GM18861 (cell line): ENCODE measurements at regions not wholly inside any gene's neighbourhood (a gene's known extent, or its start where the extent isn't known, plus 50 kb on each side); places are given as distances from the start of the nearest gene placed in this dataset.
"Not testable (repeated sequence)": the region's sequence is repeated elsewhere in the genome, so short reads cannot be mapped to it uniquely, and the experiment has no call there.

Experiments
- ATAC-seq: cut with Tn5 transposase; IDR thresholded peaks from one replicate; pipeline ENCODE4 v1.9.1; 2021; ENCODE audit not compliant: unreplicated experiment

DNA sequence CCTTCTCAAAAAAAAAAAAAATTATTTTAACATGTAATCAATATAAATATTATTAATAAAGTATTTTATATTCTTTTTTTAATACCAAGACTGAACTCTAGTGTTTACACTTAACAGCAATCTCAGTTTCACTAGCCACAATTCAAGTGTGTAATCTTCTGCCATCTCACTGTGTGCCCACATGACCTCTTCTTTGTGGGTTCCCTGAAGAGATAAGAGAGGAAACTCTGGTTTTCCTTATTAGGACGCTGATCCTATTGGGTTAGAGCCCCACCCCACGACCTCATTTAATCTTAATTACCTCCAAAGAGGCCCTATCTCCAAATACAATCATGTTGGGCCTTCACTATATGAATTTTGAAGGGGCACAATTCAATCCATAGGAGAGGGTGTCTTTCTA, 177.6 kb downstream of the STK31 start:
- no peak for ATAC-seq

DNA sequence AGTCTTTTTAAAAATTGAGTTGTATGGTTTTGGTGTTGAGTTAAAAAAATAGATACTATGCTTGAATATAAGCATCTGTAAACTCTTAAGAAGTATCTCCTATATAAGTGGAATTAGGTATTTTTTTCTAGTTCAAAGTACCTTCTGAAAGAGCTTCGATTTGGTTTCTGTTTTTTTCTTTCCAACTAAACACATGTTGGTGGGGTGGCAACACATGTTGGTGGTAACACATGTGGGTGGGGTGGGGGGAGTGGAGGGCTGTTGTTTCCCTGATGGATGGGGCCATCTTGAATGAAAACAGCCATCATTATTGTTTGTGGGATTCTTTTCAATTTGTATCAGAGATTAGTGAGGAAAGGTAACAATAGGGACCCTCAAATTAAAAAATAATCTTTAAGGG, 178.9 kb downstream of the STK31 start:
- ATAC-seq = no peak

DNA sequence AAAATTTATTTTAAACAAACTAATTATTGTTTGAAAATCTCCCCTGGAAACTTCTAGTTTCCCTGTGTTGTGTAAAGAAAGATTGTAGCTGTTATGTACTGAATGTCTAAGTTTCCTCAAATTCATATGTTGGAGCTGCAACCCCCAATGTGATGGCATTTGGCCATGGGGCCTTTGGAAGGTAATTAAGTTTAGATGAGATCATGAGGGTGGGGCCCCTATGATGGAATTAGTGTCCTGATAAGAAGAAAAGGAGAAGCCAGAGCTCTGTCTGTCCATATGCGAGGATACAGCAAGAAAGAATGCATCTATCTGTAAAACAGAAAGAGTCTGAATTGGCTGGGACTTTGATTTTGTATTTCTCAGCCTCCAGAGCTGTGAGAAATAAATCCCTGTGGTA, 179.5 kb downstream of the STK31 start:
- no peak for ATAC-seq

DNA sequence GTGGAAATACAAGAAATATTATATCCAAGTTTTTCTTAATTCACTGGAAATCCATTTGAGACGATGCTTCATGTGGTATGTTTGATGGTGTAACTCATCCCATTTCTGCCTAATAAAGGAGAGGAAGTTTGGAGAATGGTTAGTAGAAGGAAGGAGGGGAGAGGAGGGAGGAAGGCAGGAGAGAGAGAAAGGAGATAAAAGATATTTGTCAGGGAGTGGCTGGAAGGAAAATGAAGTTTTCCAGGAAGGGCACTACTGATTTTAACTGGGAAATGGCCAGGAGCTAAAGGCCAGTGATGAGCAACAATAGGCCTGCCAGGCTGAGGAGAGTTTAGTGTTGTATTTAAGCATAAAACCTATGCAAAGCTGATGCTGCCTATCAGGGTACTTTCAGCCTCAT, 182.0 kb downstream of the STK31 start:
- ATAC-seq = no peak

DNA sequence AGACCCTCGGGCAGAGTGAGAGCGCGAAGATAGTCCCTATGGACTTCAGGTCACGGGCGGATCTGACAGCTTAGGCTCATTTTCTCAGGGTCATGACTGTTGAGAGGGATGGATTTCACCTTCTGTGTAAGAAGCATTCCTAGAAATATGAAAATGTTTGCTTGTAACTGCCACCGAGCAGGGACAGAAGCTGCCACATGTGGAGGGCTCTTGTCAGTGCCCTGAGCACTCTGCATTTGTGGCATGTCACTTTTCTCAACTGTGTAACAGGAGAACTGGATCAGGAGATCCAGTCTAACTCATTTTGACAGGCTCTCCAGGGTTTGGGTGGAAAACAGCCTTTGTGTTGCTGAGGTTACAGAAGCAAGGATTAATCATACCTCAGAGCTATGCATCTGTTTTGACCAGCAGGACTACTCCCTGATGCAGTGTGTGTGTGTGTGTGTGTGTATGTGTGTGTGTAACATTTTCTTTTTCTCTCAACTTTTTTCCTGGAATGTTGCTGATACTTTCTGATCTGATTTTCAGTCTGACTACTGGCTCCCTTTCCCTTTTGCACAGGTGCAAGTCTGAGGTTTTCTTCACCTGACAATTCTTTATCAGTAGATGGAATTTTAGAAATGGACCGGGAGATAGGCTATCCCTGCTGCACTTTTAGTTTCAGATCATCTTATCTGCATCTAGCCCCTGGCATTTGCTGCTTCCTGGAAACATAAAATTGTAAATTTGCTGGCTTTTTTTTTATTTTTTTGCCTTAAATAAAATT, 183.3 kb downstream of the STK31 start:
- ATAC-seq = no peak

DNA sequence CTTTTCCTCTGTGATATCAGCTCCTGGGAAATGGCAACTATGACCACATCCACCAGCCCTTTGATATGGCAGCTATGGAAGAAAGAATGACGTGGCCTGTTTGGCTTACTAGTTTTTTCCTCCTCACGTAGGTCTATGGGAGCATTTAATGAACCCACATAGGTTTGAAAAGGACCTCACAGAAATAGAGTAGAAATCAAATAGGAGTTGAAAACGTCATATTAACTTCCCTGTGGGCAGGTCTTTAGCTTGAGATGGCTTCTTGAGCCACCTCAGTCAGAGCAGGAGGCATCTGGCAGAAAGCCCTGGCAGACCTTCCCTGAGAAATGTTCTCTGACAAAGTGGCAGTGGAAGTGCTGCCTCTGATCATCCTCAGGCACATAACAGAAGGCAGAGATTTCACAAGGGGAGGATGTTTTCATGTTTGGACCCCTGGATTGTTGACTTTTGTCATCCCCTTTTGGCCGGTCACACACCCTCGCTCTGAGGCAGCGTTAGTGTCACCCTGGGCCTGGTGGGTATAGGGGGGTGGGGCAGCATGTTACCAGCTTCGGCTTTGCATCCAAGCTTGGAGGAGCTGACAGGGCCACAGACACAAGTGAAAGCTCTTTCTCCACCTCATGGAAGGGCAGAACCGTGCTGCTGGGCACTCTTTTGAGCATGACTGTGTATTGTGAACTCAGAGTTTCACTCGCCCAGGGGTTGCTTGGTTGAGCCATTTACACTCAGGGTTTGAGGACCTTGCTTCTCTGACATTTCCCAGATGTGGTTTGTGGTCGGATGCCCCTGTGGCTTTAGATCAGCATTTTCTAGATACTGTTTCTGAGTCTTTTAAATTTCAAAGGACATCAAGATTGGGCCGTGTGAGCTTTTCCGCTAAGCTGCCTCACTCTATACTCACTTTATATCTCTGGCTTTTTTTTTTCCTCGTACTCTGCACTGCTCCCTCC, 184.2 kb downstream of the STK31 start:
- ATAC-seq = peak; percentile 59

DNA sequence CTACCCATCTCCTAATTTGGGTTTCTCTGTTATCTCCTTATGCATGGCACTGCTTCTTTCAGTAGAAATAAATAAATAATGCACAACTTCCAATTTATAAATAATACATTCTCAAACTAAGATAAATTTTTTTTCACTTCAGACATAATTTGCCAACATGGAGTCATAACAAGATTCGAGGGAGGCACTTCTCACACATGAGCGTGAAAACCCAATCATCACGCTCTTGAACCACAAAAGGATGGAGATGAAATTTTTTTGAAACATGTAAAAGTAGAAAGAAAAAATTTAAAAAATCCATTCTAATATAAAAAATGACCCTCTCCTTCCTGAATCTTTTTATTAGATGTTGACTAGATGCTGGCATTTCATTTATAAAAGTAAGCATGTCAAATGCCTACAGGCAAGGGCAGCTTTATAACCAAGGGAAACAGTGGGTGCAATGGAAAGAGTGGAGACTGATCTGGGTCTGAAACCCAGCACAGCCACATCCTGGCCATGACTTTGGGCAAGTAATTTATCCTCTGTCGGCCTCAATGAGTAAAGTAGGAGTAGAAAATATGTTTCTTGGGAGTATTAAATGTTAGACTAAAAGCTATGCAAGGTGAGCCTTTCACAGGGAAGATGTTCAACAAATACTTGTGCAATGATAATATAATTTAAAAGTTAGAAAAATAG, 185.0 kb downstream of the STK31 start:
- ATAC-seq = no peak

DNA sequence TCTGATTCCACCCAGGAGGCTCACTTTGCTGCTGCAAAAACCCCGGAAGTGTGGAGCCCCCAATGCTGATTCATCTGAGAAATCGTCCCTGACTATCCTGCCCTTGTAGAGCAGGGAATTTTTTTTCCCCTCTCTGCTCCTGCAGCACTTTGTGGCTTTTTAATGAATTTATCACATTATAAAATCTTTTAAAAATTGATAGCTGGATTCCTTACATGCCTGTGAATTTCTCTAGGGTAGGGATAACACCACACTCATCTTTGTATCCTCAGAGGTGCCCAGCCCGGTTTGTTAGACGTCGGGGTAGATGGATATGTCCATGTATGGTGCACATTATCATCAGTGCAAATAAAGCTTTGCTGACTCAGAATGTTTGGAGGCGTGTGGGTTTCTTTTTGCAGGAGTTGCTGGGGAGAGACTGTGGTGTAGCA, 185.7 kb downstream of the STK31 start:
- no peak for ATAC-seq

DNA sequence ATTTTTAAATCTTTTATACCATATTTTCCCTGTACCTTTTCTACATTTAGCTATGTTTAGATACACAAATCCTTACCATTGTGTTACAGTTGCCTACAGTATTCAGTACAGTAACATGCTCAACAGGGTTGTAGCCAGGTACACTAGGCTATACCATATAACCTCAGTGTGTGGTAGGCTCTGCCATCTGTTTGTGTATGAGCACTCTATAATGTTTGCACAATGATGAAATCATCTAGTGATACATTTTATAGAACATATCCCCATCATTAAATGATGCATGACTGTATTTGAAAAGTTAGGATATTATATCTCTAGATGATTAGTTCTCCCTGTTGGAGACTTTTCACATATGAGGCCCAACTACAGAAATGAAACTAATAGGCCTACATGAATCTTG, 188.6 kb downstream of the STK31 start:
- no peak for ATAC-seq

DNA sequence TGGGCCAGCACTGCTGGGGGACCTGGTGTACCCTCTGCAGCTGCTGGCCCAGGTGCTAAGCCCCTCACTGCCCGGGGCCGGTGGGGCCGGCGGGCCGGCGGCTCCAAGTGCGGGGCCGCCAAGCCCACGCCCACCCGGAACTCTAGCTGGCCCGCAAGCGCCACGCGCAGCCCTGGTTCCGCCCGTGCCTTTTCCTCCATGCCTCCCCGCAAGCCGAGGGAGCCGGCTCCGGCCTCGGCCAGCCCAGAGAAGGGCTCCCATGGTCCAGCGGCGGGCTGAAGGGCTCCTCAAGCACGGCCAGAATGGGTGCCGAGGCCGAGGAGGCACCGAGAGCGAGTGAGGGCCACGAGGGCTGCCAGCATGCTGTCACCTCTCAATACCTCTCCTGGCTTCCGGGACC, 194.9 kb downstream of the STK31 start:
- not testable (repeated sequence) for ATAC-seq

DNA sequence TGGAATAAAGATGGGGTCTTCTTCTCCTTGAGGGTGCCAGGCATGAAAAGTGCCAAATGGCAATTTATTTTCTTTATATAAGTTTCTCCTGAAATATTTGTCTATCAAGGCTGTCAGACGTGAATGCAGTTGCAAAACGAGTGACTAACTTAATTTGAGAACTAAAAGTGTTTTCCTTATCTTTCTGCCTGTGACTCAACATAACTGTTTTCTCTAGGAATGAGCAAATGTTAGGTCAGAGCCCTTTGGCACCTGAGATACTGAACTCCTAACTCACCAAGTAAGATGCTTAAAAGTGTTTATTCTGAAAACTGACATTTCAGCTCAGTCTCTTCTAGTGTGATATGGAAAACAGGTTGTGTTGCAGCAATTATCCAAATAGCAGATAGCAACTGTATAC, 197.0 kb downstream of the STK31 start:
- ATAC-seq = no peak

DNA sequence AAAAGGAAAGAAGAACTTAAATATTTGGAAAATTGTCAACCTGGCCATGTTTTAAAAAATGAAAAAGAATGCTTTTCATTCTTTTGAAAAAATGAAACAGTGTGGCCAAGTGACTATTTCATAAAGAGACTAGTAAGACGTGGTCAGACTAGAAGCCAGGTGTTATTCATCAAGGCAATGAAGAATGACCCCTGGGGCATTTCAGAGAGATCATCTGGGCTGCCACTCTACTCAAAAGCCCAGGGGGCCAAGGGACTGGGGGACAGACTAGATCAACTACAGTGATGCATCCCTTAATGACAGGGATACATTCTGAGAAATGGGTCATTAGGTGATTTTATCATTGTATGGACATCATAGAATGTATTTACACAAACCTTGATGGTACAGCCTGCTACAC, 199.4 kb downstream of the STK31 start:
- ATAC-seq = no peak

DNA sequence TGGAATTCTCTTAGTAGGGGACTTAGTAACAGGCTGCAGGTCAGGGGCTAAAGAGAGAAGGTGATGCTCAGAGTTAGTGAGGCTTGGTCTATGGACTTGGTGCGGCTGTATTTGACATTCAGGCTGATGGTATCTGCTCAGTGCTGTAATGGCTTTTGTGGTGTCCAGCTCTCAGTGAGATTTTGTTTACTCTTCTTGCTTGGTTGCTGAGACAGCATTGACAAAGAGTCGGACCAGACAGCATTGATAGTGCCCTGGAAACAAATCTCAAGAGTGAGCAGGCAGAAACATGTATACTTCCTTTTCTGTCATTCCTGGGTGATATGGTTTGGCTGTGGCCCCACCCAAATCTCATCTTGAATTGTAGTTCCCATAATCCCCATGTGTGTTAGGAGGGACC, 202.0 kb downstream of the STK31 start:
- ATAC-seq = no peak

DNA sequence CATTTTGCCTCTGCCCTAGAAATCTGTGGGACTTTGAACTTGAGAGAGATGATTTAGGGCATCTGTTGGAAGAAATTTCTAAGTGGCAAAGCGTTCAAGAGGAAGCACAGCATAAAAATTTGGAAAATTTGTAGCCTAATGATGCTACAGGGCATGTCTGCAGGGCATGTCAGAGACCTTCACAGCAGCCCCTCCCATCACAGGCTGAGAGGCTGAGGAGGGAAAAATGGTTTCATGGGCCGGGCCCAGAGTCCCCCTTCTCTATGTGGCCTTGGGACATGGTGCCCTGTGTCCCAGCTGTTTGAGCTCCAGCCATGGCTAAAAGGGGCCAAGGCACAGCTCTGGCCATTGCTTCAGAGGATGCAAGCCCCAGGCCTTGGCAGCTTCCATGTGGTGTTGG, 203.0 kb downstream of the STK31 start:
- ATAC-seq = no peak

DNA sequence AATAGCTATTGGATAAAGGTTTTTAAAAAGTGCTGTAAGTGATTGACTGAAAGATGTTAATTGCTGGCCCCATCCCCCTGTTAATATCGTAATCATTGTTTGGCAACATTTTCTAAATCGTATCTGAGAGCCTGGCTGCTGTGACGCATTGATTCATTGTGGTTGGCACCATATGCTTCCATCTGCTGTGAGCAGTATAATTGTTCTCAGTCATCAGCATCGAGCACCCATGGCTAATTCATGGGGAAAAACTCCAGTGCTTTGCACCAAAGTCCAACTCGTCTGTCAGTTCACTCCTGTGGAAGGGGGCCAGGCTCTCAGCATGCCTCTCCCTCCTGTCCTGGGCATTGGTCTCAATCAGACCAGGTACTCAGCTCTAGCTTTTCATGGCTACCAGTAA, 205.2 kb downstream of the STK31 start:
- ATAC-seq = no peak

DNA sequence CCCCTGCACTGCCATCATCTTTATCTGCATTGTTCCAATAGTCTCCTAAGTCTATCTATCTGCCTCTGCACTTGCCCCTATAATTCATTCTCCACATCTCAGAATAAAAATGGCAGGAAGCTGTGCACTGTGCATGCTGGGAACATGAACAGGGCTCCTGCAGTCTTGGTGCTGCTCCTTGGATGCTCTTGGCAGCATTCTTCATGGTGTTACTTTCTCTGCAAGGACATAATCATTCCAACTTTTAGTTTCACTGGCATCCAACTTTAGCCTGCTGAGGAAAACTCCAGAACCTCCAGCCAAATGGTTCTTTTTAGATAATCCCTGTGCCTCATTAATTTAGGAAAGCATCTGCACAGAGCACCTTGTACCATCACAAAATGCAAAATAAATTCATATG, 208.3 kb downstream of the STK31 start:
- no peak for ATAC-seq

DNA sequence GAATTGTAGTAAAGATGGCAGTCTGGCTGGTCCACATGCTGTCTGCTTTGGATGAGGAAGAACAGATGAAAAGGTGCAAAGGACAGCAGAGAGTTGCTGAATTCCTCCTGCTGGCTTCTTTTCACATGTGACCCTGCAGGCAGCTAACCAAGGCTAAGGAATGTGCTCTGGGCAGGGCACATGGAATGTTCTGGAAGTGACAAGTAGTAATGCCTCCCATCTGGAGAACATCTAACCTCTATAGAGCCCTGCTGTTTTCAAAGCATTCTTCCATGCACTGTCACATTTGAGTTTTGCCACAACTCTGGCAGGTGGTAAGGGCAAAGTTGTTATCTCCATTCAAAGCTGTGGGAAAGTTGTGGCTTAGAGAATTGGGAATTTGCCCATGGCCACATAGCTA, 208.8 kb downstream of the STK31 start:
- ATAC-seq = no peak

DNA sequence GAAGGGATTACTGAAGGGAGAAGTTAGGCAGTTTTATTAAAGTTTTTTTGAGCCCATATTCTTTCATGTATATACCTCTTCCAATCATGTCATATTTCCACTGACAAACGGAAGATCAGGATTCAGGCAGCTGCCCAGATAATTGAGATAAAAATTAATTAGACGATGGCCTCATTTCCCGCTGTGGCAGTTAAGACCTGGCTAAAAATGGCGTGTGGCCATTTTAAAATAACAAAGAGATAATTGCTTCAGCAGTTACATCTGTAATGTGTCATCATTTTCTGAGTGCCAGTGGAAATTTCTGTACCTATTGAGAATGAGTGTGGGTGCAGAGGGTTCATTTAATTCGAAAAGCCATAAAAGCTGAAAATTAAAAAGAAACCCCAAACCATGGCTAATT, 215.1 kb downstream of the STK31 start:
- no peak for ATAC-seq

DNA sequence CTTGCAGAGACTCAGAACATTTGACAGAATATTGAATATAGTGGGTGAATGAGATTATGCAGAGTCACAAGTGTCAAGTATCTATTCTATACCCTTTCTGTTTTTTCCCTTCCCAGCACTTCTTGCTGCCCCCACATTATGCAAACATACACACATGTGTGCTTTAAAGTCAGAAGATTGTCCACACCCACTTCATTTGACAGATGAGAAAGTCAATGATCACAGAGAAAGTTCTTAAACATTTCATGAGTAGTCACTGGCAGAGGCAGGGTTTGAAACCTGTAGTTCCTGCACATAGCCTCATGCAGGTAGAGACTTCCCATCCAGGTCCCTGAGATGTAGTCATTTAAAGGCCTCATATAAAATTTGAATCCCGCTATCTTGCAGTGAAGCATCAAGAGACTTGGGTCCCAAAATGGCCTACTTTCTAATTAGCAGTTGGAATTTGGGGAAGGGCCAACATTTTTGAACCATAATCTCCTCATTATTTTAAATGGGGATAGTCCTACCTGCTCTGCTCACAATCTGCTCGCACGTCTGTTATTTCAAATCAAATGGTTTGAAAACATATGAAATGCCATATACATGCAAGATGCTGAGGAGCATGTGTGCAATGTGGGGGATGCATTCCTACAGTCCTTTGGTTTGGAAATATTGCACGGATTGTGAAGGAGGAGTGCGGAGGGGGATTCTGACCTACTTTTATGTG, 217.8 kb downstream of the STK31 start:
- ATAC-seq = no peak

DNA sequence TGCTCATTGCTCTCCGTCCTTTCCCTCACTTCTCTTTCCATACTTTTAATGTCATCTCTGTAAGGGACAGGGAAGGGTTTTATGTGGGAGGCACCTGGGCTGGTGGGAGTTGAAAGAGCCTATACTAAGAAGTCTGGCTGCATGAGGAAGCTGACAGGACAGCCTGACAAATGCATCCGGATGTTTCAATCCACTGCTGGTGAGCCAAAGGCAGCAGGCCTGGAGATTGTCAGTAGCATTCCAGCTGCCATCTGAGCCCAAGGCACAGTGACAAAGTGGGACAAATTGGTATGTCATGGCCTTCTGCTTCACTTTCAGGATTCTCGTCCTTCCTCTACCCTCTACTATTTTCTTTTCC, 218.4 kb downstream of the STK31 start:
- no peak for ATAC-seq

DNA sequence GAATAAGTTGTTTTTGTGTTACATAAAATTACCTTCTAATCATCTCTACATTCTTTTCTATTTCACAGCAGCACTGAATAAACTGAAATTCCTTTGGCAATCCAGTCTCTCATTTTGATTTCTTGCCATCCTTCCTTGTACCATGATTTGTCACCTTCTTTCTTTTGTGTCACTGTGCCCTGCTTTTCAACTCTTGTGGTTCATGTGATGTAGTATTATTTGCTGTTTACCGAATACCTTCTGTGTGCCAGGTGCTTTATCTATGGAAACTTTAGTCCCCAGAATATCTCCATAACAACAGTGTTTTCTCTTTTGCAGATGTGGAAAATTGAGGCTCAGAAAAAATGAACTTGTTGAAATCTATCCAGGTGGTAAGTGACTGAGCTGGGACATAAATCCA, 220.3 kb downstream of the STK31 start:
- no peak for ATAC-seq
